Neural crest cell (in vitro differentiated cells): ENCODE measurements at regions not wholly inside any gene's neighbourhood (a gene's known extent, or its start where the extent isn't known, plus 50 kb on each side); places are given as distances from the start of the nearest gene placed in this dataset.

ENCODE experiments used
- DNase-seq: peaks from one replicate; pipeline ENCODE4 v3.0.0; 2021; ENCODE audit warnings: low read depth, mixed read lengths, low spot score
- H3K27ac Mint-ChIP-seq: one replicate; pipeline ENCODE4 v1.8.0; 2021; ENCODE audit warnings: mild to moderate bottlenecking, mixed read lengths; ENCODE audit not compliant: unreplicated experiment
- H3K27me3 Mint-ChIP-seq: 2 replicates; pipeline ENCODE4 v1.8.0; 2021; ENCODE audit warnings: low read depth, mild to moderate bottlenecking, mixed read lengths
- H3K36me3 Mint-ChIP-seq: 2 replicates; pipeline ENCODE4 v1.8.0; 2021; ENCODE audit warnings: low read depth, mild to moderate bottlenecking, mixed read lengths
- H3K4me1 Mint-ChIP-seq: 2 replicates; pipeline ENCODE4 v1.8.0; 2021; ENCODE audit warnings: mixed read lengths
- H3K4me3 Mint-ChIP-seq: one replicate; pipeline ENCODE4 v1.8.0; 2021; ENCODE audit warnings: mild to moderate bottlenecking, mixed read lengths
- H3K9me3 Mint-ChIP-seq: 2 replicates; pipeline ENCODE4 v1.8.0; 2021; ENCODE audit warnings: mixed read lengths
- CTCF ChIP-seq: fragments of 200-600 bp; sonication (generic); conservative IDR thresholded peaks from 2 replicates; pipeline ENCODE4 v1.5.0; 2021; ENCODE audit warnings: antibody characterized with exemption, mild to moderate bottlenecking

GRCh38 chr12:87311206-87311605 lies 718.0 kb downstream of the C12orf50 start:
- peaks cover 5% of the 10 kb centered on the region for H3K4me1 Mint-ChIP-seq
- no peaks in the 10 kb centered on the region for H3K36me3 Mint-ChIP-seq
- no peak for TF ChIP-seq CTCF
- H3K27me3 Mint-ChIP-seq, result no peaks in the 10 kb centered on the region
- no peak overlapping the region for H3K4me3 Mint-ChIP-seq
- no peaks in the 10 kb centered on the region for H3K9me3 Mint-ChIP-seq
- no peak overlapping the region for H3K27ac Mint-ChIP-seq
- no peak for DNase-seq

DNA sequence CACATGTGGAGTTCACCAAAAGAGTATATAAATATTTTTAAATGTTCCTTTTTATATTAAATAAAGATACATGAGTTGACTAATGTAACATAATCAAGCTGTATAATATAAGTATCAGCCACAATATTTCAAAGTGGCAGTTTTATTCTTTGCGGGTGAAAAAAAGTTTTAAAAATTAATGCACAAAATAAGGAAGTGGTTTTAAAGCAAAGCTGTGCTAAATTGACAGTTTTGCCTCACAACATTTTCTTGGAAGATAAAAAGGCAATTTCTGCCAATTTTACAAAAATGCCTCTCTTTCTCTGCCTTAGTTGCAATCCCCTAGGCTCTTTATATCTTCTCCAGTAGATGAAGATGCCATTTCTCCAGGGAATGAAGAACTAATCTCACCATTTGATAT lies 719.1 kb downstream of the C12orf50 start:
- Mint-ChIP-seq H3K9me3 (no peaks in the 10 kb centered on the region), H3K4me3 (no peak overlapping the region), H3K36me3 (no peaks in the 10 kb centered on the region), H3K4me1 (peaks cover 3% of the 10 kb centered on the region), H3K27ac (no peak overlapping the region), H3K27me3 (no peaks in the 10 kb centered on the region)
- TF ChIP-seq CTCF, result no peak
- DNase-seq, result no peak

- no peaks in the 10 kb centered on the region for H3K4me1 Mint-ChIP-seq
- no peak for TF ChIP-seq CTCF
- DNase-seq, result no peak
- H3K4me3 Mint-ChIP-seq, result no peak overlapping the region
- no peaks in the 10 kb centered on the region for H3K9me3 Mint-ChIP-seq
- H3K27me3 Mint-ChIP-seq, result no peaks in the 10 kb centered on the region
- H3K36me3 Mint-ChIP-seq, result no peaks in the 10 kb centered on the region
- no peak overlapping the region for H3K27ac Mint-ChIP-seq
These were observed 723.7 kb downstream of the C12orf50 start for GRCh38 chr12:87305481-87305880.

DNA sequence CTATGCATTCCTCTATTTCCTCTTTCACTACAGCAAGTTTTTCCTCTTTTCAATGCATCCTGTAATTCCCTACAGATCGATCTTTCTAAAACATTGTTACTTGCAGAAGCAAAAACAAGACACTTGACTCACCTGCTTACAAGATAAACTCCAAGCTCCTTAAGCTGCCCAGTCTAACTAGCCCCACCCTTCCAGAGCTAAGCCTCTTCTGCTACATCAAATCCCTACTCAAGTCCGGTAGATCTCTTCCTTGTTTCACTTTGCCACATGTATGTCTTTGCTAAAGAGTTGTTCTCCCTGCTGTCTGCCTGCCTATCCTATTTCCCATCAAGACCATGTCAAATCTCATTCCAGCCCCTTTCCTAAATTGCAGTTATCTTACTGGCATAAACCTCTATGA lies 724.8 kb downstream of the C12orf50 start:
- TF ChIP-seq CTCF, result no peak
- H3K4me1 Mint-ChIP-seq, result no peaks in the 10 kb centered on the region
- H3K36me3 Mint-ChIP-seq, result no peaks in the 10 kb centered on the region
- no peak for DNase-seq
- no peaks in the 10 kb centered on the region for H3K27me3 Mint-ChIP-seq
- no peaks in the 10 kb centered on the region for H3K9me3 Mint-ChIP-seq
- H3K27ac Mint-ChIP-seq, result no peak overlapping the region
- no peak overlapping the region for H3K4me3 Mint-ChIP-seq

DNA sequence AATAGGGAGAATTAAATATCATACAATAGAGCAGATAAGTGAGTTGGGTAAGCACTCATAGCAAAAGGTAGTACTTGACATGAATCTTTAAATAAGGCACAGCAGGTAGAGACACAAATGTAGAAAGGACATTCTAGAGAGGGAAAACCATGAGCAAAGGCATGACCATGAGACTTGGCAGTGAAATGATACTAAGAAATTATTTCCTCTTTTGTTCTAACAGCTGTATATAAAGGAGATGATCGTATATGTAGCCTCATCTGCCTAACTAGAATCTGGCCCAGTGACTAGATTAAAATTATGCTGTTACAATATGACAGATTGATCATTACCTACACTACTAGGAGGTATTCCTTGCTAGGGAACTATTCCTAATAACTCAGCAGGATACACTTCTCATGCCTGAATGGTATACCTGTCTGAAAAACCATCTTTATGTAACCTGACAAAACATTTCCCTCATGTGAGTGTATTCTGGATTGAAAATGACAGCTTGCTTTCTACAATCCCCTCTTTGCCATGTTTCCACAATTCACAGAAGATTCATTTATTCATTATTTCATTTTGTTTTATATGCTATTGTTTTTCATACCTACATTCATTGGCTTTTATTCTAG lies 725.7 kb downstream of the C12orf50 start:
- Mint-ChIP-seq H3K4me1 (no peaks in the 10 kb centered on the region), H3K27ac (no peak overlapping the region)
- no peak for TF ChIP-seq CTCF

More for the DNA sequence above, 725.7 kb downstream of the C12orf50 start:
- Mint-ChIP-seq H3K4me3 (no peak overlapping the region), H3K36me3 (no peaks in the 10 kb centered on the region), H3K27me3 (no peaks in the 10 kb centered on the region), H3K9me3 (no peaks in the 10 kb centered on the region)
- DNase-seq, result no peak
